WTC11 (cell line): ENCODE measurements at regions not wholly inside any gene's neighbourhood (a gene's known extent, or its start where the extent isn't known, plus 50 kb on each side); places are given as distances from the start of the nearest gene placed in this dataset.
"Not testable (repeated sequence)": the region's sequence is repeated elsewhere in the genome, so short reads cannot be mapped to it uniquely, and the experiment has no call there.

Experiments used
- ATF1 ChIP-seq: sonication (generic); formaldehyde crosslinking; IDR thresholded peaks from 2 replicates; pipeline ENCODE4 v1.8.1; 2023; ENCODE audit warnings: mild to moderate bottlenecking, moderate library complexity, missing genetic modification reagents
- ELF4 ChIP-seq: sonication (generic); formaldehyde crosslinking; IDR thresholded peaks from 2 replicates; pipeline ENCODE4 v1.8.1; 2022; ENCODE audit warnings: low read depth, mild to moderate bottlenecking, moderate library complexity, missing genetic modification reagents
- ETV6 ChIP-seq: sonication (generic); formaldehyde crosslinking; IDR thresholded peaks from 2 replicates; pipeline ENCODE4 v1.8.1; 2022; ENCODE audit warnings: mild to moderate bottlenecking, missing genetic modification reagents
- FOXP1 ChIP-seq: sonication (generic); formaldehyde crosslinking; IDR thresholded peaks from 2 replicates; pipeline ENCODE4 v1.8.0; 2022; ENCODE audit warnings: missing genetic modification reagents, mild to moderate bottlenecking, moderate library complexity, borderline replicate concordance
- NR2C2 ChIP-seq: sonication (generic); formaldehyde crosslinking; IDR thresholded peaks from 2 replicates; pipeline ENCODE4 v1.8.0; 2022; ENCODE audit warnings: mild to moderate bottlenecking, missing genetic modification reagents
- TF ChIP-seq, protein P1 (sequence below): fragments of 200-600 bp; IDR thresholded peaks from 2 replicates; pipeline ENCODE4 v1.8.0; 2022; ENCODE audit warnings: antibody characterized with exemption
- TF ChIP-seq, protein P2 (sequence below): sonication (generic); formaldehyde crosslinking; IDR thresholded peaks from 2 replicates; pipeline ENCODE4 v1.8.1; 2022; ENCODE audit warnings: missing genetic modification reagents, borderline replicate concordance
- TF ChIP-seq, protein P3 (sequence below): sonication (generic); formaldehyde crosslinking; IDR thresholded peaks from 2 replicates; pipeline ENCODE4 v1.8.1; 2023; ENCODE audit warnings: mild to moderate bottlenecking, missing genetic modification reagents, moderate library complexity
- TF ChIP-seq, protein P4 (sequence below): sonication (generic); formaldehyde crosslinking; IDR thresholded peaks from 2 replicates; pipeline ENCODE4 v1.8.1; 2023; ENCODE audit warnings: mild to moderate bottlenecking, missing genetic modification reagents

DNA sequence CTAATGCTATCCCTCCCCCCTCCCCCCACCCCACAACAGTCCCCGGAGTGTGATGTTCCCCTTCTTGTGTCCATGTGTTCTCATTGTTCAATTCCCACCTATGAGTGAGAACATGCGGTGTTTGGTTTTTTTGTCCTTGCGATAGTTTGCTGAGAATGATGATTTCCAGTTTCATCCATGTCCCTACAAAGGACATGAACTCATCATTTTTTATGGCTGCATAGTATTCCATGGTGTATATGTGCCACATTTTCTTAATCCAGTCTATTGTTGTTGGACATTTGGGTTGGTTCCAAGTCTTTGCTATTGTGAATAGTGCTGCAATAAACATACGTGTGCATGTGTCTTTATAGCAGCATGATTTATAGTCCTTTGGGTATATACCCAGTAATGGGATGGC lies 133.7 kb upstream of the ANK3 start:
- TF ChIP-seq NR2C2; ELF4 (CRISPR knock-in tag); ATF1 (CRISPR knock-in tag); ETV6 (CRISPR knock-in tag); FOXP1: not testable (repeated sequence)
- TF ChIP-seq, protein P1, sequence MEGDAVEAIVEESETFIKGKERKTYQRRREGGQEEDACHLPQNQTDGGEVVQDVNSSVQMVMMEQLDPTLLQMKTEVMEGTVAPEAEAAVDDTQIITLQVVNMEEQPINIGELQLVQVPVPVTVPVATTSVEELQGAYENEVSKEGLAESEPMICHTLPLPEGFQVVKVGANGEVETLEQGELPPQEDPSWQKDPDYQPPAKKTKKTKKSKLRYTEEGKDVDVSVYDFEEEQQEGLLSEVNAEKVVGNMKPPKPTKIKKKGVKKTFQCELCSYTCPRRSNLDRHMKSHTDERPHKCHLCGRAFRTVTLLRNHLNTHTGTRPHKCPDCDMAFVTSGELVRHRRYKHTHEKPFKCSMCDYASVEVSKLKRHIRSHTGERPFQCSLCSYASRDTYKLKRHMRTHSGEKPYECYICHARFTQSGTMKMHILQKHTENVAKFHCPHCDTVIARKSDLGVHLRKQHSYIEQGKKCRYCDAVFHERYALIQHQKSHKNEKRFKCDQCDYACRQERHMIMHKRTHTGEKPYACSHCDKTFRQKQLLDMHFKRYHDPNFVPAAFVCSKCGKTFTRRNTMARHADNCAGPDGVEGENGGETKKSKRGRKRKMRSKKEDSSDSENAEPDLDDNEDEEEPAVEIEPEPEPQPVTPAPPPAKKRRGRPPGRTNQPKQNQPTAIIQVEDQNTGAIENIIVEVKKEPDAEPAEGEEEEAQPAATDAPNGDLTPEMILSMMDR = not testable (repeated sequence)
- TF ChIP-seq, protein P2, sequence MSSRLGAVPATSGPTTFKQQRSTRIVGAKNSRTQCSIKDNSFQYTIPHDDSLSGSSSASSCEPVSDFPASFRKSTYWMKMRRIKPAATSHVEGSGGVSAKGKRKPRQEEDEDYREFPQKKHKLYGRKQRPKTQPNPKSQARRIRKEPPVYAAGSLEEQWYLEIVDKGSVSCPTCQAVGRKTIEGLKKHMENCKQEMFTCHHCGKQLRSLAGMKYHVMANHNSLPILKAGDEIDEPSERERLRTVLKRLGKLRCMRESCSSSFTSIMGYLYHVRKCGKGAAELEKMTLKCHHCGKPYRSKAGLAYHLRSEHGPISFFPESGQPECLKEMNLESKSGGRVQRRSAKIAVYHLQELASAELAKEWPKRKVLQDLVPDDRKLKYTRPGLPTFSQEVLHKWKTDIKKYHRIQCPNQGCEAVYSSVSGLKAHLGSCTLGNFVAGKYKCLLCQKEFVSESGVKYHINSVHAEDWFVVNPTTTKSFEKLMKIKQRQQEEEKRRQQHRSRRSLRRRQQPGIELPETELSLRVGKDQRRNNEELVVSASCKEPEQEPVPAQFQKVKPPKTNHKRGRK (CRISPR knock-in tag) = not testable (repeated sequence)
- TF ChIP-seq, protein P3, sequence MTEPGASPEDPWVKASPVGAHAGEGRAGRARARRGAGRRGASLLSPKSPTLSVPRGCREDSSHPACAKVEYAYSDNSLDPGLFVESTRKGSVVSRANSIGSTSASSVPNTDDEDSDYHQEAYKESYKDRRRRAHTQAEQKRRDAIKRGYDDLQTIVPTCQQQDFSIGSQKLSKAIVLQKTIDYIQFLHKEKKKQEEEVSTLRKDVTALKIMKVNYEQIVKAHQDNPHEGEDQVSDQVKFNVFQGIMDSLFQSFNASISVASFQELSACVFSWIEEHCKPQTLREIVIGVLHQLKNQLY = not testable (repeated sequence)
- TF ChIP-seq, protein P4, sequence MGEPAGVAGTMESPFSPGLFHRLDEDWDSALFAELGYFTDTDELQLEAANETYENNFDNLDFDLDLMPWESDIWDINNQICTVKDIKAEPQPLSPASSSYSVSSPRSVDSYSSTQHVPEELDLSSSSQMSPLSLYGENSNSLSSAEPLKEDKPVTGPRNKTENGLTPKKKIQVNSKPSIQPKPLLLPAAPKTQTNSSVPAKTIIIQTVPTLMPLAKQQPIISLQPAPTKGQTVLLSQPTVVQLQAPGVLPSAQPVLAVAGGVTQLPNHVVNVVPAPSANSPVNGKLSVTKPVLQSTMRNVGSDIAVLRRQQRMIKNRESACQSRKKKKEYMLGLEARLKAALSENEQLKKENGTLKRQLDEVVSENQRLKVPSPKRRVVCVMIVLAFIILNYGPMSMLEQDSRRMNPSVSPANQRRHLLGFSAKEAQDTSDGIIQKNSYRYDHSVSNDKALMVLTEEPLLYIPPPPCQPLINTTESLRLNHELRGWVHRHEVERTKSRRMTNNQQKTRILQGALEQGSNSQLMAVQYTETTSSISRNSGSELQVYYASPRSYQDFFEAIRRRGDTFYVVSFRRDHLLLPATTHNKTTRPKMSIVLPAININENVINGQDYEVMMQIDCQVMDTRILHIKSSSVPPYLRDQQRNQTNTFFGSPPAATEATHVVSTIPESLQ (CRISPR knock-in tag) = not testable (repeated sequence)
